ENCODE measurements at regions not wholly inside any gene's neighbourhood (a gene's known extent, or its start where the extent isn't known, plus 50 kb on each side); places are given as distances from the start of the nearest gene placed in this dataset.
"Not testable (repeated sequence)": the region's sequence is repeated elsewhere in the genome, so short reads cannot be mapped to it uniquely, and the experiment has no call there.

GRCh38 chr4:181827246-181827645 is 416.0 kb upstream of the TENM3 start:
- no peak for DNase-seq (ENCODE audit: low read depth)
- no peak overlapping the region for H3K4me3 ChIP-seq (ENCODE audit: low read depth, low read length)
- TF ChIP-seq, protein P1, sequence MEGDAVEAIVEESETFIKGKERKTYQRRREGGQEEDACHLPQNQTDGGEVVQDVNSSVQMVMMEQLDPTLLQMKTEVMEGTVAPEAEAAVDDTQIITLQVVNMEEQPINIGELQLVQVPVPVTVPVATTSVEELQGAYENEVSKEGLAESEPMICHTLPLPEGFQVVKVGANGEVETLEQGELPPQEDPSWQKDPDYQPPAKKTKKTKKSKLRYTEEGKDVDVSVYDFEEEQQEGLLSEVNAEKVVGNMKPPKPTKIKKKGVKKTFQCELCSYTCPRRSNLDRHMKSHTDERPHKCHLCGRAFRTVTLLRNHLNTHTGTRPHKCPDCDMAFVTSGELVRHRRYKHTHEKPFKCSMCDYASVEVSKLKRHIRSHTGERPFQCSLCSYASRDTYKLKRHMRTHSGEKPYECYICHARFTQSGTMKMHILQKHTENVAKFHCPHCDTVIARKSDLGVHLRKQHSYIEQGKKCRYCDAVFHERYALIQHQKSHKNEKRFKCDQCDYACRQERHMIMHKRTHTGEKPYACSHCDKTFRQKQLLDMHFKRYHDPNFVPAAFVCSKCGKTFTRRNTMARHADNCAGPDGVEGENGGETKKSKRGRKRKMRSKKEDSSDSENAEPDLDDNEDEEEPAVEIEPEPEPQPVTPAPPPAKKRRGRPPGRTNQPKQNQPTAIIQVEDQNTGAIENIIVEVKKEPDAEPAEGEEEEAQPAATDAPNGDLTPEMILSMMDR (IDR thresholded peaks at IDR 0.05; ENCODE audit: insufficient read depth, low read length), result no peak

GRCh38 chr4:181830404-181831035 is 412.7 kb upstream of the TENM3 start:
- no peak overlapping the region for H3K4me3 ChIP-seq (ENCODE audit: low read depth, low read length)
- DNase-seq (ENCODE audit: low read depth), result no peak
- TF ChIP-seq, protein P1 (IDR thresholded peaks at IDR 0.05; ENCODE audit: insufficient read depth, low read length), result no peak

- TF ChIP-seq, protein P1 (IDR thresholded peaks at IDR 0.05; ENCODE audit: insufficient read depth, low read length), result no peak
- DNase-seq (ENCODE audit: low read depth), result no peak
Measured at GRCh38 chr4:181834071-181834470, 409.1 kb upstream of the TENM3 start.

DNA sequence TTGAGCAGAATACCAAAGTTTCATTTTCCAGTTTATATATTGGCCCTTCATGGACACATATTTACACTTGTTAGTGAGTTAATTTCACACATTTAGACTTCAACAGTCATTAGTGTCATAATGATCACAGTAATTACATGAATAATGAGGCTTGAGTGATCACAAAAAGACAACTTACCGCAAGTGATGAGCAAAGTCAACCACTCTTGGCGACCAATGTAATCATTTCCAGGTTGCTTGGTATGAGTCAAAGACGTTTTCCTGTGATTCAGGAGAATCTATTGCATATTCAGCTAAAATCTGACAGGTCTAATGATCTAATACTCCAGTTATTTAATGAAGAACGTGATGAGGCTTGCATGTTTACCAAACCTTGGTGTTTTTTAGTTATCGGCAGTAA is 407.9 kb upstream of the TENM3 start:
- no peak for DNase-seq (ENCODE audit: low read depth)
- TF ChIP-seq, protein P1 (IDR thresholded peaks at IDR 0.05; ENCODE audit: insufficient read depth, low read length), result no peak

More at GRCh38 chr4:181834071-181834470, 409.1 kb upstream of the TENM3 start:
- no peak overlapping the region for H3K4me3 ChIP-seq (ENCODE audit: low read depth, low read length)

GRCh38 chr4:181838253-181838652 is 404.9 kb upstream of the TENM3 start:
- TF ChIP-seq, protein P1 (IDR thresholded peaks at IDR 0.05; ENCODE audit: insufficient read depth, low read length), result no peak
- DNase-seq (ENCODE audit: low read depth), result no peak
- H3K4me3 ChIP-seq (ENCODE audit: low read depth, low read length), result no peak overlapping the region

More for the DNA sequence above, 407.9 kb upstream of the TENM3 start:
- H3K4me3 ChIP-seq (ENCODE audit: low read depth, low read length), result no peak overlapping the region

DNA sequence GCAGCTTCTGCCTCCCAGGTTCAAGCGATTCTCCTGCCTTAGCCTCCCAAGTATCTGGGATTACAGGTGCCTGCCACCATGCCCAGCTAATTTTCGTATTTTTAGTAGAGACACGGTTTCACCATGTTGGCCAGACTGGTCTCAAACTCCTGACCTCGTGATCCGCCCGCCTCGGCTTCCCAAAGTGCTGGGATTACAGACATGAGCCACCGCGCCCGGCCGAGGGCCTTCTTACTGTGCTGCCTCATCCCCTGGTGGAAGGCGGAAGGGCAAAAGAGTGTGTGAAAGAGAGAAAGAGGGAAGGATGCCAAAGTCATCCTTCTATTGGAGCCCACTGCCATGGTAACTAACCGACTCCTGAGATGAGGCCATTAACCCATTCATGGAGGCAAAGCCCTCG is 399.4 kb upstream of the TENM3 start:
- not testable (repeated sequence) for H3K4me3 ChIP-seq (ENCODE audit: low read depth, low read length); DNase-seq (ENCODE audit: low read depth)

- no peak for DNase-seq (ENCODE audit: low read depth)
- TF ChIP-seq, protein P1 (IDR thresholded peaks at IDR 0.05; ENCODE audit: insufficient read depth, low read length), result no peak
- H3K4me3 ChIP-seq (ENCODE audit: low read depth, low read length), result no peak overlapping the region
Measured at GRCh38 chr4:181845617-181846016, 397.6 kb upstream of the TENM3 start.
